Ishikawa (cell line): ENCODE measurements at regions not wholly inside any gene's neighbourhood (a gene's known extent, or its start where the extent isn't known, plus 50 kb on each side); places are given as distances from the start of the nearest gene placed in this dataset.

Source experiments
- CEBPB ChIP-seq: IDR thresholded peaks from 2 replicates; pipeline ENCODE4 v1.6.1; 2012
- CREB1 ChIP-seq: IDR thresholded peaks from 2 replicates; pipeline ENCODE4 v1.6.1; 2012; ENCODE audit warnings: low read depth
- EGR1 ChIP-seq: IDR thresholded peaks from 2 replicates; pipeline ENCODE4 v1.6.1; 2012
- EP300 ChIP-seq: IDR thresholded peaks from 2 replicates; pipeline ENCODE4 v1.6.1; 2012; ENCODE audit warnings: borderline replicate concordance
- FOXM1 ChIP-seq: IDR thresholded peaks from 2 replicates; pipeline ENCODE4 v1.6.1; 2012; ENCODE audit warnings: low read depth, borderline replicate concordance
- RAD21 ChIP-seq: IDR thresholded peaks from 2 replicates; pipeline ENCODE4 v1.6.1; 2012; ENCODE audit warnings: low read depth
- TAF1 ChIP-seq: IDR thresholded peaks from 2 replicates; pipeline ENCODE4 v1.6.1; 2012; ENCODE audit warnings: low read depth, mild to moderate bottlenecking
- USF1 ChIP-seq: IDR thresholded peaks from 2 replicates; pipeline ENCODE4 v1.6.1; 2012
- YY1 ChIP-seq: IDR thresholded peaks from 2 replicates; pipeline ENCODE4 v1.6.1; 2012; ENCODE audit warnings: low read depth
- ZBTB7A ChIP-seq: IDR thresholded peaks from 2 replicates; pipeline ENCODE4 v1.6.1; 2012; ENCODE audit warnings: low read depth
- TF ChIP-seq, protein P1 (sequence below): IDR thresholded peaks from 2 replicates; pipeline ENCODE4 v1.6.1; 2012; ENCODE audit warnings: low read depth, mild to moderate bottlenecking
- TF ChIP-seq, protein P2 (sequence below): IDR thresholded peaks from 2 replicates; pipeline ENCODE4 v1.6.1; 2012

DNA sequence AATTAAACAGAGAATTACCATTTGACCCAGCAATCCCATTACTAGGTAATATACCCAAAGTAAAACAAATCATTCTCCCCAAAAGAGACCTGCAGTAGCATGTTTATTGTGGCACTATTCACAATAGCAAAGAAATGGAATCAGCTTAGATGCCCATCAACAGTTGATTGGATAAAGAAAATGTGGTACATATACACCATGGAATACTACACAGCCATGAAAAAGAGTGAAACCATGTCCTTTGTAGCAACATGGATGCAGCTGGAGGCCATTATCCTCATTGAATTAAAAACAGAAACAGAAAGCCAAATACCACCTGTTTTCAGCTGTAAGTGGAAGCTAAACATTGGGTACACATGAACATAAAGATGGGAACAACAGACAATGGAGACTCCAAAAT, 1141.8 kb upstream of the AUTS2 start:
- TF ChIP-seq EP300 (no peak), FOXM1 (no peak), ZBTB7A (no peak), YY1 (no peak), CREB1 (no peak), CEBPB (no peak), RAD21 (no peak), TAF1 (no peak), EGR1 (no peak), USF1 (no peak)
- TF ChIP-seq, protein P1, sequence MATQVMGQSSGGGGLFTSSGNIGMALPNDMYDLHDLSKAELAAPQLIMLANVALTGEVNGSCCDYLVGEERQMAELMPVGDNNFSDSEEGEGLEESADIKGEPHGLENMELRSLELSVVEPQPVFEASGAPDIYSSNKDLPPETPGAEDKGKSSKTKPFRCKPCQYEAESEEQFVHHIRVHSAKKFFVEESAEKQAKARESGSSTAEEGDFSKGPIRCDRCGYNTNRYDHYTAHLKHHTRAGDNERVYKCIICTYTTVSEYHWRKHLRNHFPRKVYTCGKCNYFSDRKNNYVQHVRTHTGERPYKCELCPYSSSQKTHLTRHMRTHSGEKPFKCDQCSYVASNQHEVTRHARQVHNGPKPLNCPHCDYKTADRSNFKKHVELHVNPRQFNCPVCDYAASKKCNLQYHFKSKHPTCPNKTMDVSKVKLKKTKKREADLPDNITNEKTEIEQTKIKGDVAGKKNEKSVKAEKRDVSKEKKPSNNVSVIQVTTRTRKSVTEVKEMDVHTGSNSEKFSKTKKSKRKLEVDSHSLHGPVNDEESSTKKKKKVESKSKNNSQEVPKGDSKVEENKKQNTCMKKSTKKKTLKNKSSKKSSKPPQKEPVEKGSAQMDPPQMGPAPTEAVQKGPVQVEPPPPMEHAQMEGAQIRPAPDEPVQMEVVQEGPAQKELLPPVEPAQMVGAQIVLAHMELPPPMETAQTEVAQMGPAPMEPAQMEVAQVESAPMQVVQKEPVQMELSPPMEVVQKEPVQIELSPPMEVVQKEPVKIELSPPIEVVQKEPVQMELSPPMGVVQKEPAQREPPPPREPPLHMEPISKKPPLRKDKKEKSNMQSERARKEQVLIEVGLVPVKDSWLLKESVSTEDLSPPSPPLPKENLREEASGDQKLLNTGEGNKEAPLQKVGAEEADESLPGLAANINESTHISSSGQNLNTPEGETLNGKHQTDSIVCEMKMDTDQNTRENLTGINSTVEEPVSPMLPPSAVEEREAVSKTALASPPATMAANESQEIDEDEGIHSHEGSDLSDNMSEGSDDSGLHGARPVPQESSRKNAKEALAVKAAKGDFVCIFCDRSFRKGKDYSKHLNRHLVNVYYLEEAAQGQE: no peak
- TF ChIP-seq, protein P2, sequence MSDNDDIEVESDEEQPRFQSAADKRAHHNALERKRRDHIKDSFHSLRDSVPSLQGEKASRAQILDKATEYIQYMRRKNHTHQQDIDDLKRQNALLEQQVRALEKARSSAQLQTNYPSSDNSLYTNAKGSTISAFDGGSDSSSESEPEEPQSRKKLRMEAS: no peak
